ENCODE measurements at regions not wholly inside any gene's neighbourhood (a gene's known extent, or its start where the extent isn't known, plus 50 kb on each side); places are given as distances from the start of the nearest gene placed in this dataset.

- no peak for TF ChIP-seq CTCF (IDR thresholded peaks at IDR 0.05; ENCODE audit: insufficient read depth, low read length, poor library complexity, severe bottlenecking)
- TF ChIP-seq EZH2phosphoT487 (conservative IDR thresholded peaks at IDR 0.05; ENCODE audit: low read length): no peak
These were observed 58.3 kb upstream of the NEUROD6 start for GRCh38 chr7:31398815-31399214.
